GM19025 (cell line): ENCODE measurements at regions not wholly inside any gene's neighbourhood (a gene's known extent, or its start where the extent isn't known, plus 50 kb on each side); places are given as distances from the start of the nearest gene placed in this dataset.
"Not testable (repeated sequence)": the region's sequence is repeated elsewhere in the genome, so short reads cannot be mapped to it uniquely, and the experiment has no call there.

ENCODE experiments used
- ATAC-seq: cut with Tn5 transposase; IDR thresholded peaks from one replicate; pipeline ENCODE4 v1.9.1; 2021; ENCODE audit warnings: mild to moderate bottlenecking, low read depth, moderate library complexity; ENCODE audit not compliant: unreplicated experiment

- no peak for ATAC-seq
Observed at GRCh38 chr13:90545070-90545840, 802.2 kb upstream of the MIR17HG start.

GRCh38 chr13:90547272-90547790, 800.2 kb upstream of the MIR17HG start:
- ATAC-seq = no peak

GRCh38 chr13:90551253-90551652, 796.2 kb upstream of the MIR17HG start:
- ATAC-seq = no peak

GRCh38 chr13:90552702-90553101, 794.8 kb upstream of the MIR17HG start:
- no peak for ATAC-seq

- no peak for ATAC-seq
Observed at GRCh38 chr13:90553159-90553558, 794.3 kb upstream of the MIR17HG start.

- ATAC-seq = no peak
Observed at GRCh38 chr13:90557626-90558025, 789.9 kb upstream of the MIR17HG start.

- ATAC-seq = no peak
Observed at GRCh38 chr13:90562443-90562842, 785.0 kb upstream of the MIR17HG start.

GRCh38 chr13:90564096-90564495, 783.4 kb upstream of the MIR17HG start:
- ATAC-seq = no peak

GRCh38 chr13:90564566-90564965, 782.9 kb upstream of the MIR17HG start:
- ATAC-seq = no peak

GRCh38 chr13:90565985-90566713, 781.3 kb upstream of the MIR17HG start:
- no peak for ATAC-seq

- no peak for ATAC-seq
Observed at GRCh38 chr13:90568165-90568564, 779.3 kb upstream of the MIR17HG start.

GRCh38 chr13:90576067-90576466, 771.4 kb upstream of the MIR17HG start:
- no peak for ATAC-seq

- ATAC-seq = no peak
Observed at GRCh38 chr13:90577726-90578125, 769.8 kb upstream of the MIR17HG start.

GRCh38 chr13:90585392-90585791, 762.1 kb upstream of the MIR17HG start:
- ATAC-seq = no peak

GRCh38 chr13:90591260-90591926, 756.1 kb upstream of the MIR17HG start:
- ATAC-seq = no peak

GRCh38 chr13:90591927-90592268, 755.6 kb upstream of the MIR17HG start:
- ATAC-seq = no peak

GRCh38 chr13:90592943-90593342, 754.5 kb upstream of the MIR17HG start:
- ATAC-seq = no peak

- ATAC-seq = no peak
Observed at GRCh38 chr13:90594681-90595080, 752.8 kb upstream of the MIR17HG start.

GRCh38 chr13:90605664-90606063, 741.8 kb upstream of the MIR17HG start:
- ATAC-seq = no peak

GRCh38 chr13:90606921-90607320, 740.6 kb upstream of the MIR17HG start:
- not testable (repeated sequence) for ATAC-seq

GRCh38 chr13:90612391-90612790, 735.1 kb upstream of the MIR17HG start:
- ATAC-seq = no peak
